Liver (tissue), 3 donors: ENCODE measurements at regions not wholly inside any gene's neighbourhood (a gene's known extent, or its start where the extent isn't known, plus 50 kb on each side); places are given as distances from the start of the nearest gene placed in this dataset.

Experiments
- CTCF ChIP-seq: fragments of 150-350 bp; IDR thresholded peaks from 2 replicates; pipeline ENCODE4 v1.5.1; 2017; ENCODE audit warnings: improper control_type of control experiment, low read depth, low read length; ENCODE audit not compliant: missing input control
- EGR1 ChIP-seq, 2 donors: IDR thresholded peaks; 2 replicates each; pipeline ENCODE4 v1.6.1; 2016 to 2018; ENCODE audit warnings: antibody characterized with exemption in 2 of 2, low read depth in 2 of 2
- FOXA2 ChIP-seq: IDR thresholded peaks from 2 replicates; pipeline ENCODE4 v1.6.1; 2016; ENCODE audit warnings: antibody characterized with exemption
- GABPA ChIP-seq, 2 donors: IDR thresholded peaks in 1 of 2; conservative IDR thresholded peaks in 1 of 2; 2 replicates each; pipeline ENCODE4 v1.6.1; 2016; ENCODE audit warnings: antibody characterized with exemption in 2 of 2, mild to moderate bottlenecking in 1 of 2, moderate library complexity in 1 of 2
- JUND ChIP-seq, 2 donors: IDR thresholded peaks; 2 replicates each; pipeline ENCODE4 v1.6.1; 2016; ENCODE audit warnings: antibody characterized with exemption in 2 of 2
- MAX ChIP-seq: IDR thresholded peaks from 2 replicates; pipeline ENCODE4 v1.6.1; 2016; ENCODE audit warnings: antibody characterized with exemption
- RAD21 ChIP-seq, 2 donors: IDR thresholded peaks; 2 replicates each; pipeline ENCODE4 v1.6.1; 2016; ENCODE audit warnings: antibody characterized with exemption in 2 of 2, mild to moderate bottlenecking in 2 of 2
- REST ChIP-seq: IDR thresholded peaks from 2 replicates; pipeline ENCODE4 v1.6.1; 2016; ENCODE audit warnings: antibody characterized with exemption, mild to moderate bottlenecking
- RXRA ChIP-seq, 2 donors: IDR thresholded peaks; 2 replicates each; pipeline ENCODE4 v1.6.1; 2017 to 2018; ENCODE audit warnings: antibody characterized with exemption in 2 of 2, mild to moderate bottlenecking in 1 of 2
- SP1 ChIP-seq: IDR thresholded peaks from 2 replicates; pipeline ENCODE4 v1.6.1; 2018; ENCODE audit warnings: antibody characterized with exemption, mild to moderate bottlenecking
- TAF1 ChIP-seq: conservative IDR thresholded peaks from 2 replicates; pipeline ENCODE4 v1.6.1; 2016; ENCODE audit warnings: antibody characterized with exemption, mild to moderate bottlenecking
- YY1 ChIP-seq: IDR thresholded peaks from 2 replicates; pipeline ENCODE4 v1.6.1; 2016; ENCODE audit warnings: antibody characterized with exemption, mild to moderate bottlenecking
- ZBTB33 ChIP-seq: IDR thresholded peaks from 2 replicates; pipeline ENCODE4 v1.6.1; 2016; ENCODE audit warnings: antibody characterized with exemption
- TF ChIP-seq, protein P1 (sequence below): IDR thresholded peaks from 2 replicates; pipeline ENCODE4 v1.6.1; 2016; ENCODE audit warnings: antibody characterized with exemption
- donor health status: healthy.
- donor health status: healthy.

DNA sequence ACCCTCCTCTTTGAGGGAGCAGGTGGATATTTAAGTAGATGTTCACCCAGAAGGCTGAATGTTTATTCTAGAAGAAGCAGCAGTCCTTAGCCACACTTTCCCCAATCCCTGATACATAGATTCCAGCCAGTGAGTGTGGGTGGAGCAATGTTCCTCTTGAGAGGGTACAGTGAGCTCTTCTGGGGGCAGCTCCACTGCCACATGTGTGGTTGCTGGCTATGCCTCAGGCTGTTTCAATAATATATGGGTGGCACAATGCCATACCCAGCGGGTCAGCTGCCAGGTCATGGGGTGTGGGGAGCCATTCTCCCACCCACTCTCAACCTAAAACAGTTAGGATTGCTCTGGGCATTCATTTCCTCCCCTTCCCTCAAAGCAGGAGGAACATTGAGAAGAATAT, 61.6 kb upstream of the DAB2 start:
- TF ChIP-seq CTCF (no peak), TAF1 (no peak), GABPA (IDR thresholded peaks at IDR 0.05 in 1 of 2, conservative IDR thresholded peaks at IDR 0.05 in 1 of 2) (no peak), REST (no peak), JUND (IDR thresholded peaks at IDR 0.05) (no peak), MAX (no peak), SP1 (no peak), YY1 (no peak), FOXA2 (no peak), EGR1 (IDR thresholded peaks at IDR 0.05; ENCODE audit: low read depth in 2 of 2) (no peak), RAD21 (IDR thresholded peaks at IDR 0.05) (no peak), ZBTB33 (no peak), RXRA (IDR thresholded peaks at IDR 0.05) (no peak)
- TF ChIP-seq, protein P1, sequence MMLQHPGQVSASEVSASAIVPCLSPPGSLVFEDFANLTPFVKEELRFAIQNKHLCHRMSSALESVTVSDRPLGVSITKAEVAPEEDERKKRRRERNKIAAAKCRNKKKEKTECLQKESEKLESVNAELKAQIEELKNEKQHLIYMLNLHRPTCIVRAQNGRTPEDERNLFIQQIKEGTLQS, result no peak
